Fibroblast of skin of right quadriceps (primary cell): ENCODE measurements at regions not wholly inside any gene's neighbourhood (a gene's known extent, or its start where the extent isn't known, plus 50 kb on each side); places are given as distances from the start of the nearest gene placed in this dataset.

Experiments used
- DNase-seq: peaks from one replicate; pipeline ENCODE4 v3.0.0-alpha.2; 2013

DNA sequence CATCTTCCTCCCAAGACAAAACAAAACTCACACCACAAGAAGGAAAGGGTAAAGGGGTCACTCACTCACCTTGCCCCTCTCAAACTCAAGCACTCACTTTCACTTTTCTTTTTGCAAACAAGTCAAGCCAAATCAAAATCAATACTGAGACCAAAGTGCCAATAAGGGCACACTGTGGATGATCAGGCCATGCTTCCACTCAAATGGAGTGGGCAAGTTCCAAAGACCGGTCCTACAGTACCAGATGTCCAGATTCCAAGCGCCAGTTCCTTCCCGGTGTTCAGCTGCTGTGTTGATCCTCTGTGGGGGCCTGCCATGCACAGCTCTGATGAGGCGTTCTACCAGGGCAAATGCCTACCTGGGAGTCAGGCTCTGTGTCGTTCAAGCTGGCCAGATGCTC, 162.6 kb upstream of the GRIK2 start:
- DNase-seq: no peak

- no peak for DNase-seq
Measured at GRCh38 chr6:101231606-101232235, 161.8 kb upstream of the GRIK2 start.

- no peak for DNase-seq
Measured at GRCh38 chr6:101232961-101233360, 160.5 kb upstream of the GRIK2 start.

DNA sequence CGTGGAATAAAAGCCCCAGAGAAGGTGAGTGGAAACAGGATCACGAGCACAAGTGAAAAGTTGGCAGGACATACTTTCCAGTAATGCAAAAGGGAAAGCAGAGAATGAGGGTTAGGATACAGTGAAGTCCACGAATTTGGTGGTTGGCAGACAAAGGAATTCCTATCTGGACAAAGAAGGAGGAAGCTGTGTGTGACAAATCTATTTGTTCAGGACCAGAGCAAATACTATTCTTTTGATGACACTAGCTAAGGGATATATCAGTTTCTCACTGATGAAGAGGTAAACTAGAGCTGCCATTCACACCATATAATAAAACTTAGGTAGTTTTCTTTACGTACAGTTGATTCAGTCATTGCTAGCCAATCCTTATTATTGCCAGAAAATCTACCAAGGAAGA, 156.8 kb upstream of the GRIK2 start:
- DNase-seq: no peak

- DNase-seq: no peak
Measured at GRCh38 chr6:101241442-101241841, 152.1 kb upstream of the GRIK2 start.

DNA sequence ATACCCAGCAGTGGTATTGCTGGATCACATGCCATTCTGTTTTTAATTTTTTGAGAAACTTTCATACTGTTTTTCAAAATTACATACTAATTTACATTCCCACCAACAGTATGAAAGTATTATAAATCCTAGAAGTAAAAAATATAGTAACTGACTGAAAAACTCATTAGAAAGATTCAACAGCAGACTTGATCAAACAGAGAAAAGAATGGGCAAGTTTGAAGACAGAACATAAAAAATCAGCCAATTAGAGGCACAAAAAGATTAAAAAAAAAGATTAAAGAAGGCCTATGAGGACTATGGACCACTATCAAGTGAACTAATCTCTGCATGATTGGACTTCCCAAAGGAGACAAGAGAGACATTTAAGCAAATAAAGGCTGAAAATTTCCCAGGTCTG, 144.0 kb upstream of the GRIK2 start:
- no peak for DNase-seq

DNA sequence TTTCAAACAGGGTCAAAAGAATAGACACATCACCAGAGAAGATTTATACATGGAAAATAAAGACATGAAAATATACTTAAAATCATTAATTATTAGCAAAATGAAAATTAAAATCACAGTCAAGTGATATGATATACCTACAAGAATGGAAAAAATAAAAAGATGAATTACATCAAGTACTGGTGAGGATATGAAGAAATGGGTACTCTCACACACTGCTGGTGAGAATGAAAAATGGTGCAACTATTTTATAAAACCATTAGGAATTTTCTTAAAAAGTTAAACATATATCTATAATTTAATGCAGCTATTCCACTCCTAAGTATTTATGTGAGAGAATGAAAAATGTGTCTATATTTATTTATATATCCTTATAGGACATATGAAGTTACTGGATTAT, 136.3 kb upstream of the GRIK2 start:
- DNase-seq: no peak

GRCh38 chr6:101259505-101259904, 134.0 kb upstream of the GRIK2 start:
- DNase-seq: peak; percentile 1

GRCh38 chr6:101263596-101263995, 129.9 kb upstream of the GRIK2 start:
- no peak for DNase-seq

DNA sequence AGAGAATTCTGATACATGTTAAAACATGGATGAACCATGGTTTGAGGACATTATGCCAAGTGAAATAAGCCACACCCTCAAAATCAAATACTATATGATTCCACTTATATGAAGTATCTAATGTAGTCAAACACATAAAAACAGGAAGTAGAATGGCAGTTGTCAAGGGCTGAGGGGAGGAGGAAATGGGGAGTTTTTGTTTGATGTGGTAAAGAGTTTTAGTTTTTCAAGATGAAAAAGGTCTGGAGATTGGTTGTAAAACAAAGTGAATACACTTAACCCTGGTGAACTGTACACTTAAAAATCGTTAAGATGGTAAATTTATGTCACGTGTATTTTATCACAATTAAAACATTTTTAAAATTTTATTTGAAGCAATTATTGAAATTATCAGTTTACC, 127.4 kb upstream of the GRIK2 start:
- DNase-seq: no peak

- DNase-seq: peak; percentile 6
Measured at GRCh38 chr6:101268541-101268940, 125.0 kb upstream of the GRIK2 start.

DNA sequence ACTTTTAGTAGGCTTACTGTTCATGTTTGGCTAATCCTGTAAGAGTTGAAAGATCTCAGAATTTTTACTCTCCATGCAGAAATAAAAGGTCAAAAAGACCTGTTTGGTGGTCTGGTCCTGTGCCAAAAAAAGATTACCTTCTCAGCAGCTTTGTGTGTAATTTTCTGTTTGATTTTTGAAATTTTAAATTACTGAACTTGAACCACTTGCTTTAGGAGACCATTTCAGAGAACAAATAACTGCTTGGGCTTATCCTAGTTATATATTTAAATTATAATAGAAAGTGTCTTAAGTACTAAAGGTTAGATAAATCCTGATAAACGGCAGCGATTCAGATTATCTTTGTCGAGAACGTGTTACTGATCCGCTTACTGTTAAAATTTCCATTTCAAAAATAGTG, 118.3 kb upstream of the GRIK2 start:
- no peak for DNase-seq

DNA sequence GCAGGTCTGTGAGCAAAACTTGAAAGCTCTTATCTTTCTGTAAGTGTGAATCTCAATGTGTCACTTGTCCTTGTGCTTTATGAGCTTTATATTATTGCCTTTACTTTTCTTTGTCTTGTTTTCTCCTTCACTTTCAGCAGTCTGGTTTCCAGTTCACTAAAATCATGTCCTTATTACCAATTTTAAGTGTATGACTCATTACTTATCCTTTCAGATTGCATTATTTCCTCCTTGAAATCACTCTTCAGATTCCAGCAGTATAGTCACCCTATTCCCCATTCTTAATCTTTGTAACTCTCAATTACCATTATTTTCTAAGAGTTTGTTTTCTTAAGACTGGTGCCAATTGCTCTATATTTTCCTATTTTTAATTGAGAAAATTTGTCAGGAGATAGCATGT, 117.4 kb upstream of the GRIK2 start:
- no peak for DNase-seq

- no peak for DNase-seq
Measured at GRCh38 chr6:101279410-101279809, 114.1 kb upstream of the GRIK2 start.

DNA sequence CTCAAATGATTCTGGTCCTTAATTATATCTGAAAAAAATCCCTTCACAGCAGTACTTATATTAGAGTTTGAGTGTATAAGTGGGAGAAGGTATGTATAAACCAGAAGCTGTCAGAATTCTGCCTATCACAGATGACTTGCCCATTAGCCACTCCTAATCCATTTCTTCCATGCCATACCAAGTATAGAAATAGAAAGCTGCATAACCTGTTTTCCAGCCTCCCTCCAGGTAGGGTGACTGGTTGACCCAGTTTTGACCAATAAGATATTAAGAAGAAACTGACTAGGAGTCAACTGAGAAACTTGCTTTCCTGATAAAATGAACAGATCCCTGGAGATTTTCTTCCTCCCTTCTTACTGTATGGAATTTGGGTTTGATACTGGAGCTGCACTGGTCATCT, 112.2 kb upstream of the GRIK2 start:
- DNase-seq: no peak

DNA sequence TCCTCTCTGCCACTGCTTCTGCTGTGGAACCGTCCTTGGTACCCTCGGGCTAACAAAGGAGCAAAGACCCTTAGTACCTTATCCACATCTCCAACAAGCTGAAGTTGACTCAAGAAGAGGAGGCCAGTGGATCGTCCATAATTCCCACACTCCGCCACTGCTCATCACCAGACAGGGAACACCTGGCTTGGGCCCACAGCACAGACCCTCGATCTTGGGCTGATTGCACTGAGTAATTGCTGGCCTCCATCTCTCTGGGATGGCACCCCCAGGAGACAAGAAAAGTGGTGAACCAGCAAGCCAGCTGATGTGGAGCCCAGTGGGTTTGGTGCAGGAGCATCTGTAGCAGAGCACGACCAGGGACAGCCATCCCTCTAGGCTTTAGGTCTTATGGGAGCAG, 109.4 kb upstream of the GRIK2 start:
- no peak for DNase-seq

GRCh38 chr6:101286146-101286545, 107.4 kb upstream of the GRIK2 start:
- DNase-seq: no peak

- no peak for DNase-seq
Measured at GRCh38 chr6:101290346-101290745, 103.2 kb upstream of the GRIK2 start.

DNA sequence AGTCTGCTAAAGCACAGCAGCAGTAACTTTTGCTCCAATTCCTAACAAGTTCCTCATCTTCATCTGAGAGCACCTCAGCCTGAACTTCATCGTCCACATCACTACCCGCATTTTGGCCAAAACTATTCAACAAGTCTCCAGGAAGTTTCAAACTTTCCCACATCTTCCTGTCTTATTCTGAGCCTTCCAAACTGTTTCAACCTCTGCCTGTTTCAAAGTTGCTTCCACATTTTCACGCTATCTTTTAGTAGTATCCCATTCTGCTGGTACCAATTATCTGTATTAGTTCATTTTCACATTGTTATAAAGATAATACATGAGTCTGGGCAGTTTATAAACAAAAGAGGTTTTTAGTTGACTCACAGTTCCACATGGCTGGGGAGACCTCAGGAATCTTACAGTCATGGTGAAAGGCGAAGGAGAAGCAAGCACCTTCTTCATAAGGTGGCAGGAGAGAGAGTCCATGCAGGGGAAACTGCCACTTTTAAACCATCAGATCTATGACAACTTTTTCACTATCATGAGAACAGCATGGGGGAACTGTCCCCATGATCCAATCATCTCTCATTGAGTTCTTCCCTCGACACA, 99.4 kb upstream of the GRIK2 start:
- no peak for DNase-seq

GRCh38 chr6:101294676-101295075, 98.8 kb upstream of the GRIK2 start:
- DNase-seq: peak; percentile 15

DNA sequence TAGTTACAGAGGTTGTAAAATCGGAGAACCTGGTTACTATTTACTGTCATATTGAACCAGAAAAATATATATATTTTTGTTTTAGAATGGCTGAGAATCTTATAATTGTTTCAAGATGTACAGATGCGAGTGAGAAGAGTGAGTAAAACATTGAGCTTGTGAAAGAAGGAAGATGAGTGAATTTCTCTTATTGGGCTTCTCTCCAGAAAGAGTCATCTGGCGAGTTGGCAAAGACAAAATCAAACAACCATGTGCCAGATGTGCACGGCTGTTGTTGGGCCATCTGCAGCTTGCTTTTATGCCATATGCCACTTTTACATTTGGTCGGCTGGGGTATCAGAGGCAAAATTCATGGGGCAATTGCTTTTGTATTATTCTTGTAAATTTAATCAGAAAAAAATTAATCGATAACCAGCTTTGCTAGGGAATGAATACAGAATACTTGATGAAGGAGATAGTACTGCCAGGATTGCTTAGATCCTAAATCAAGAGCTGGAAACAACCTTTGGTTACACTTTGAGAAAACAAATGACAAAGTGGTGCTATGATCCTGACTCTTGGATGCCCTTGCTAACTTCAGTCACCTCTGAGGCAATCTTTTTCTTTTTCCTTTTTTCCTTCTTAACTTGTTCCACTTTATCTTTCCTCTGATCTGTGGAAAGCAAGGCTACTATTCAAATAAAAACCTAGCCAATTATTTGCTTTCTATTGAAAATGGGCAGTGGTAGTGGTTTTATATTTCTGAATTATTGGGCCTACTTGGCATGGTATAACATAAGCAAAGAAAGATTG, 97.1 kb upstream of the GRIK2 start:
- DNase-seq: peak; percentile 73

DNA sequence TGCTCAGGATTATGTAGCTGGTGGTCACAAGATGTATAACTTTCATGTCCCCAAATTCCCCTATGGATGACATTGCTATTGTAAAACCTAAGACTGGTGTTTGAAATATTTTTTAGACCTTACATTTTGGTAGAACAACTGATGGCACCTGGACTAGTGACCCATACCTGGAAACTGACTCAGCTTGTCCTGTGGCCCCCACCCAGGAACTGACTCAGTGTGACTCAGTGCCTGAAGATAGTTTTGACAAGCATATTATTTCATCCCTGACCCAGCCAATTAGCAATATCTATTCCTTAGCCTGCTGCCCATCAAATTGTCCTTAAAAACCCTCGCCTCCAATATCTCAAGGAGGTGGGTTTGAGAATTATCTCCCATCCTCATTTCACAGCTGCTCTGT, 90.9 kb upstream of the GRIK2 start:
- no peak for DNase-seq

GRCh38 chr6:101303495-101303894, 90.0 kb upstream of the GRIK2 start:
- DNase-seq: no peak

DNA sequence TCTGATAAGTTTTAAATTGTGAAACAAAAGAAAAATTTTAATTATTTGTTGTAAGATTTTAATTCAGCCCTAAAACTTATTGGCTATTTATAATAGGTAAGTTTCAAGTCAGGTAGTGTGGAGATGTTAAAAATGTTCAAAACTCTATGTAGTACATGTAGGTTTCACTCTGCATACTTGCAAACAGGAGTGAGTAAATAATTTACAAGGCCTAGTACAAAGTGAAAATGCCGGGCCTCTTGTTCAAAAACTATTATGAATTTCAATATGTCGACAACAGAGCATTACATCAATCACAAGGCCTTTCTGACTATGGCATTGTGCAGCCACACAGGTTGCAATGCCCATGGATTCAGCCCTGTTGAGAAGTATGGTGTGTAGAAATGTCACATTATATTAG, 80.9 kb upstream of the GRIK2 start:
- DNase-seq: no peak

DNA sequence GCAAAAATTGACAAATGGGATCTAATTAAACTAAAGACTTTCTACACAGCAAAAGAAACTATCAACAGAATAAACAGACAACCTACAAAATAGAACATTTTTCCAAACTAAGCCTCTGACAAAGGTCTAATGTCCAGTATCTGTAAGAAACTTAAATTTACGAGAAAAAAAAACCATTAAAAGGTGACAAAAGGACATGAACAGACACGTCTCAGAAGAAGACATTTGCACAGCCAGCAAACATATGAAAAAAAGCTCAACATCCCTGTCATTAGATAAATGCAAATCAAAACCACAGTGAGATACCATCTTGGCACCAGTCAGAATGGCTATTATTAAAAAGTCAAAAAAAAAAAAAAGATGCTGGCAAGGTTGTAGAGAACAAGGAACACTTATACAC, 70.6 kb upstream of the GRIK2 start:
- DNase-seq: no peak
